ENCODE measurements at regions not wholly inside any gene's neighbourhood (a gene's known extent, or its start where the extent isn't known, plus 50 kb on each side); places are given as distances from the start of the nearest gene placed in this dataset.

DNA sequence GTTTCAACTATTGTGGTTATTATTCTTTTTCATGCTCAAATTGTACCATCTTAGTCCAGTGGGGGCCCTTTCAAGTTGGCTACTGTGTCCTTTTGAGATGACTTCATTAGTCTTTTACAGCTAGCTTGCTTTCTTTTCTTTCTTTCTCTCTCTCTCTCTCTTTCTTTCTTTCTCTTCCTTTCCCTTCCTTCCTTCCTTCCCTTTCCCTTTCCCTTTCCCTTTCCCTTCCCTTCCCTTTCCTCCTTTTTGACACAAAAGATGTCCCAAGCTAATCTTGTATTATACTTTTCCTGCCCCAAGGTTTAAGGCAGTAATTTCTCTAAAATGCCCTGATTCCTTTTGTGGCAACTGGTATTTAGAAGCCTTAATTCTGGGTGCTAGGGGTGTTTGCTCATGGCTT, 213.0 kb upstream of the TBC1D5 start:
- ChIA-PET CTCF (no interaction called here), POLR2A (no interaction called here)

GRCh38 chr3:17954801-17955200, 212.4 kb upstream of the TBC1D5 start:
- DNase-seq = no peak
- no peak overlapping the region for H3K4me2 ChIP-seq
- no peaks in the 10 kb centered on the region for H3F3A ChIP-seq (replicated peaks; ENCODE audit: insufficient read depth)
- TF ChIP-seq CTCF (IDR thresholded peaks at IDR 0.05) = no peak
- TF ChIP-seq REST (IDR thresholded peaks at IDR 0.05; ENCODE audit: low read depth, low read length) = no peak
- TF ChIP-seq FOXJ3 (CRISPR knock-in tag; IDR thresholded peaks at IDR 0.05) = no peak
- no peak for TF ChIP-seq RAD21 (IDR thresholded peaks at IDR 0.05; ENCODE audit: low read length)
- TF ChIP-seq, protein P1, sequence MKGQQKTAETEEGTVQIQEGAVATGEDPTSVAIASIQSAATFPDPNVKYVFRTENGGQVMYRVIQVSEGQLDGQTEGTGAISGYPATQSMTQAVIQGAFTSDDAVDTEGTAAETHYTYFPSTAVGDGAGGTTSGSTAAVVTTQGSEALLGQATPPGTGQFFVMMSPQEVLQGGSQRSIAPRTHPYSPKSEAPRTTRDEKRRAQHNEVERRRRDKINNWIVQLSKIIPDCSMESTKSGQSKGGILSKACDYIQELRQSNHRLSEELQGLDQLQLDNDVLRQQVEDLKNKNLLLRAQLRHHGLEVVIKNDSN (IDR thresholded peaks at IDR 0.05; ENCODE audit: borderline replicate concordance, low read depth) = no peak
- no peaks in the 10 kb centered on the region for H3K27me3 ChIP-seq (ENCODE audit: insufficient read depth)
- H3K79me2 ChIP-seq (ENCODE audit: insufficient read depth) = no peaks in the 10 kb centered on the region
- no peak overlapping the region for H3K9ac ChIP-seq
- CTCF ChIA-PET = no interaction called here
- H3K27ac ChIP-seq (ENCODE audit: low read depth in 2 of 2, low read length in 1 of 2) = no peak overlapping the region
- POLR2A ChIA-PET = no interaction called here
- no peak overlapping the region for H3K4me3 ChIP-seq (ENCODE audit: low read depth in 2 of 2, low read length in 1 of 2)
- no peaks in the 10 kb centered on the region for H3K9me2 ChIP-seq
- H2AFZ ChIP-seq (ENCODE audit: low read depth) = no peak overlapping the region
- H4K20me1 ChIP-seq (ENCODE audit: insufficient read depth) = no peaks in the 10 kb centered on the region
- H3K9me3 ChIP-seq = no peaks in the 10 kb centered on the region
- 32% methylated on average over 1 of the region's 1 CpG for WGBS (ENCODE audit: low lambda C conversion rate)
- H3K36me3 ChIP-seq (replicated peaks in 1 of 2; ENCODE audit: control insufficient read depth in 1 of 2, insufficient read depth in 2 of 2, low read length in 1 of 2) = no peaks in the 10 kb centered on the region
- H3K4me1 ChIP-seq (ENCODE audit: control insufficient read depth in 1 of 2, insufficient read depth in 2 of 2, low read depth in 1 of 2, low read length in 1 of 2) = no peaks in the 10 kb centered on the region

More for the DNA sequence above, 213.0 kb upstream of the TBC1D5 start:
- H2AFZ ChIP-seq (ENCODE audit: low read depth) = no peak overlapping the region
- no peak for TF ChIP-seq JUND (IDR thresholded peaks at IDR 0.05)
- no peak for TF ChIP-seq MAX (IDR thresholded peaks at IDR 0.05; ENCODE audit: low read depth)
- no peak overlapping the region for H3K4me3 ChIP-seq (ENCODE audit: low read depth in 2 of 2, low read length in 1 of 2)
- H3K9me3 ChIP-seq = no peaks in the 10 kb centered on the region
- no peaks in the 10 kb centered on the region for H3K36me3 ChIP-seq (replicated peaks in 1 of 2; ENCODE audit: control insufficient read depth in 1 of 2, insufficient read depth in 2 of 2, low read length in 1 of 2)
- no peaks in the 10 kb centered on the region for H3K9me2 ChIP-seq
- no peaks in the 10 kb centered on the region for H3K4me1 ChIP-seq (ENCODE audit: control insufficient read depth in 1 of 2, insufficient read depth in 2 of 2, low read depth in 1 of 2, low read length in 1 of 2)
- H3F3A ChIP-seq (replicated peaks; ENCODE audit: insufficient read depth) = no peaks in the 10 kb centered on the region
- no peak overlapping the region for H3K4me2 ChIP-seq
- no peaks in the 10 kb centered on the region for H3K79me2 ChIP-seq (ENCODE audit: insufficient read depth)
- no peaks in the 10 kb centered on the region for H4K20me1 ChIP-seq (ENCODE audit: insufficient read depth)
- no peak for DNase-seq
- H3K27me3 ChIP-seq (ENCODE audit: insufficient read depth) = no peaks in the 10 kb centered on the region
- no peak overlapping the region for H3K9ac ChIP-seq
- H3K27ac ChIP-seq (ENCODE audit: low read depth in 2 of 2, low read length in 1 of 2) = no peak overlapping the region

Measured in SK-N-SH (cell line).